SU-DHL-6 (cell line): ENCODE measurements at regions not wholly inside any gene's neighbourhood (a gene's known extent, or its start where the extent isn't known, plus 50 kb on each side); places are given as distances from the start of the nearest gene placed in this dataset.

Source experiments
- EZH2phosphoT487 ChIP-seq: fragments of 200-600 bp; sonication (generic), shearing (Covaris generic); conservative IDR thresholded peaks from 2 replicates; pipeline ENCODE4 v1.6.1; 2018; ENCODE audit warnings: mild to moderate bottlenecking, antibody characterized with exemption, low read length, moderate library complexity, mixed read lengths
- TF ChIP-seq, protein P1 (sequence below): fragments of 200-600 bp; sonication (generic); IDR thresholded peaks from one replicate; pipeline ENCODE4 v1.5.1; 2017; ENCODE audit warnings: antibody characterized with exemption, mild to moderate bottlenecking, low read length, moderate library complexity; ENCODE audit not compliant: insufficient read depth, poor library complexity, severe bottlenecking

DNA sequence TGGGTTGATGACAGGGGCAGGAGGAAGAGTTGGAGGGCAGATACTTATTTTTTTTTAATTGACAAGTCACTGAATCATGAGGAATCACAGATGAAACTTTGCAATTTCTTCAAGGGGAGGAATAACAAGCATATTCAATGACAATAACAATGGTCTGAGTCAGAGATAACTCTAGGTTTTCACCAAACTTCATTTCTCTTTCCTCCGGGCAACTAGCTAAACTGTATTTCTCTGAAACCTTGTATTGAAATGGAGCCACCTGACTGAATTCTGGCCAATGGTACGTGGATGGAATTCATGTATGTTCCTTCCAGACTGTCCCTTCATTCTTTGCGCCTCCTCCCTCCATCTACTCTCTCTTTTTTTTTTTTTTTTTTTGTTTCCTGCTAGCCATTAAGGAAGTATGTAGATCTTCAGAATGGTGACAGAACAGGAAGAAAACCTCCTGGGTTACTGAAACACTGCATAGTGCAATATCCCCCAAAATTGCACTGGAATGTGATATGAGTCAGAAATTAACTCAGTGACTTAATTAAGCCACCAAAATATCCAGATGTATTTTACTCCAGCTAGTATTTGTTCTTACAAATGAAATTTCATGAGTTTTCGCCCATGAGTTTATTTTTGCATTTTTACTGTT lies 495.4 kb downstream of the OTOL1 start:
- TF ChIP-seq, protein P1, sequence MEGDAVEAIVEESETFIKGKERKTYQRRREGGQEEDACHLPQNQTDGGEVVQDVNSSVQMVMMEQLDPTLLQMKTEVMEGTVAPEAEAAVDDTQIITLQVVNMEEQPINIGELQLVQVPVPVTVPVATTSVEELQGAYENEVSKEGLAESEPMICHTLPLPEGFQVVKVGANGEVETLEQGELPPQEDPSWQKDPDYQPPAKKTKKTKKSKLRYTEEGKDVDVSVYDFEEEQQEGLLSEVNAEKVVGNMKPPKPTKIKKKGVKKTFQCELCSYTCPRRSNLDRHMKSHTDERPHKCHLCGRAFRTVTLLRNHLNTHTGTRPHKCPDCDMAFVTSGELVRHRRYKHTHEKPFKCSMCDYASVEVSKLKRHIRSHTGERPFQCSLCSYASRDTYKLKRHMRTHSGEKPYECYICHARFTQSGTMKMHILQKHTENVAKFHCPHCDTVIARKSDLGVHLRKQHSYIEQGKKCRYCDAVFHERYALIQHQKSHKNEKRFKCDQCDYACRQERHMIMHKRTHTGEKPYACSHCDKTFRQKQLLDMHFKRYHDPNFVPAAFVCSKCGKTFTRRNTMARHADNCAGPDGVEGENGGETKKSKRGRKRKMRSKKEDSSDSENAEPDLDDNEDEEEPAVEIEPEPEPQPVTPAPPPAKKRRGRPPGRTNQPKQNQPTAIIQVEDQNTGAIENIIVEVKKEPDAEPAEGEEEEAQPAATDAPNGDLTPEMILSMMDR = no peak
- no peak for TF ChIP-seq EZH2phosphoT487
